ENCODE measurements at regions not wholly inside any gene's neighbourhood (a gene's known extent, or its start where the extent isn't known, plus 50 kb on each side); places are given as distances from the start of the nearest gene placed in this dataset.
"Not testable (repeated sequence)": the region's sequence is repeated elsewhere in the genome, so short reads cannot be mapped to it uniquely, and the experiment has no call there.

- no peak for DNase-seq (ENCODE audit: low spot score)
Measured at GRCh38 chr7:68074242-68074641, 1077.6 kb downstream of the TYW1 start.

DNA sequence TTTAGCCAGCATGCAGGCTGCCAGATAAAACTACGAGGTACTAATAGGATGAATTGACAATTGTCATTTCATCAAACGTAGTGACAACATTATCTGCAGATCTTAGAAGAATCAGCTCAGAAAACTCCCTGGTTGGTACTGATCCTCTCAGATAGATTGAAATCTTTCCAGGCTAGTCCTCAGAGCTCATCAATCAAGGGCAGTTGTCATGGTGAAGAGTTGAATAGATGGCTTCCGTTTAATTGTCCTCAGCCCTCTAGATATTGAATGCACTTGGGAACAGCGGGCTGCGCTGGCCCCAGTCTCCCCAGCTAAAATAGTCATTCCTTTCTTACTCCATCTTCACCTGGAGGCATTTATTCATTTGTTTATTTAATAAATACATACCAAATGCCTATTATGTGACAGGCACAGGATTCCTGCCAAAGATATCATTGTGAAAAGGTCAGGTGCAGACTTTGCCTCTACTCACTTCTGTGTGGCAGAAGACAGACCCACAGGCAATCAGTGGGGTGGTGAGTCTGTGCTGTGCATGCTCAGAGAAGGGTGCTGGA lies 1081.6 kb downstream of the TYW1 start:
- no peak for DNase-seq (ENCODE audit: low spot score)

DNA sequence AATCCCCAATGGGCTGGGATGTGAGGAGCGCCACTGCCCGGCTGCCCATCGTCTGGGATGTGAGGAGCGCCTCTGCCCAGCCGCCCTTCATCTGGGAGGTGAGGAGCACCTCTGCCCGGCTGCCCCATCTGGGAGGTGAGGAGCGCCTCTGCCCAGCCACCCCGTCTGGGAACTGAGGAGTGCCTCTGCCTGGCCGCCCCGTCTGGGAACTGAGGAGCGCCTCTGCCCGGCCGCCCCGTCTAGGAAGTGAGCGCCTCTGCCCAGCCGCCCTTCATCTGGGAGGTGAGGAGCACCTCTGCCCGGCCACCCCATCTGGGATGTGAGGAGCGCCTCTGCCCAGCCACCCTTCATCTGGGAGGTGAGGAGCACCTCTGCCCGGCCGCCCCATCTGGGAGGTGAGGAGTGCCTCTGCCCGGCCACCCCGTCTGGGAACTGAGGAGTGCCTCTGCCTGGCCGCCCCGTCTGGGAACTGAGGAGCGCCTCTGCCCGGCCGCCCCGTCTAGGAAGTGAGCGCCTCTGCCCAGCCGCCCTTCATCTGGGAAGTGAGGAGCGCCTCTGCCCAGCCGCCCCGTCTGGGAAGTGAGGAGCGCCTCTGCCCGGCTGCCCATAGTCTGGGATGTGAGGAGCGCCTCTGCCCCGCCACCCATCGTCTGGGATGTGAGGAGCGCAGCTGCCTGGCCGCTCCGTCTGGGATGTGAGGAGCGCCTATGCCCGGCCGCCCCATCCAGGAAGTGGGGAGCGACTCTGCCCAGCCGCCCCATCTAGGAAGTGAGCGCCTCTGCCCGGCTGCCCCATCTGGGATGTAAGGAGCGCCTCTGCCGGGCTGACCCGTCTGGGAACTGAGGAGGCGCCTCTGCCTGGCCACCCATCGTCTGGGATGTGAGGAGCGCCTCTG lies 1085.7 kb downstream of the TYW1 start:
- not testable (repeated sequence) for DNase-seq (ENCODE audit: low spot score)

- not testable (repeated sequence) for DNase-seq (ENCODE audit: low spot score)
Measured at GRCh38 chr7:68082961-68083657, 1086.5 kb downstream of the TYW1 start.

GRCh38 chr7:68087401-68087800 lies 1090.8 kb downstream of the TYW1 start:
- DNase-seq (ENCODE audit: low spot score) = no peak

GRCh38 chr7:68088879-68089278 lies 1092.2 kb downstream of the TYW1 start:
- no peak for DNase-seq (ENCODE audit: low spot score)

- not testable (repeated sequence) for DNase-seq (ENCODE audit: low spot score)
Measured at GRCh38 chr7:68090256-68090655, 1093.6 kb downstream of the TYW1 start.

GRCh38 chr7:68103319-68103718 lies 1106.7 kb downstream of the TYW1 start:
- no peak for DNase-seq (ENCODE audit: low spot score)

GRCh38 chr7:68107261-68107660 lies 1110.6 kb downstream of the TYW1 start:
- no peak for DNase-seq (ENCODE audit: low spot score)

DNA sequence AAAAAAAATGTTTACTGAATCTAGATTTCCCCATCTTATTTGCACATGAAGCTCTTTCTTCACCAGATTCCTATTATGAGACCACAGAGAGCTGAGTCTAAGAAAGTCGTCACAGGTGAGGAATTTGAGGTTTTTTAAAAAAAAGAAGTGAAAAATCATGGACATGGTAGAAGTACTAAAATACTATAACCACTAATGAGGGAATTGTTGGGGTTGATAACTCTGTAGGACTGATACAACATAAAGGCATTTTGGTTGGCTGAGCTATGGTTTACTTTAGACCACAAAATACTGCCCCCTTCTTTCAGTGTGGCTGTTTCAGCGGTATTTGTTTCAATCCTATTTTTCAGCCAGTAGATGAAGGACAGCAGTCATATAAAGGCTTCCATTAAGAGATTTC lies 1111.3 kb downstream of the TYW1 start:
- DNase-seq (ENCODE audit: low spot score) = no peak

GRCh38 chr7:68109299-68109698 lies 1112.7 kb downstream of the TYW1 start:
- no peak for DNase-seq (ENCODE audit: low spot score)

DNA sequence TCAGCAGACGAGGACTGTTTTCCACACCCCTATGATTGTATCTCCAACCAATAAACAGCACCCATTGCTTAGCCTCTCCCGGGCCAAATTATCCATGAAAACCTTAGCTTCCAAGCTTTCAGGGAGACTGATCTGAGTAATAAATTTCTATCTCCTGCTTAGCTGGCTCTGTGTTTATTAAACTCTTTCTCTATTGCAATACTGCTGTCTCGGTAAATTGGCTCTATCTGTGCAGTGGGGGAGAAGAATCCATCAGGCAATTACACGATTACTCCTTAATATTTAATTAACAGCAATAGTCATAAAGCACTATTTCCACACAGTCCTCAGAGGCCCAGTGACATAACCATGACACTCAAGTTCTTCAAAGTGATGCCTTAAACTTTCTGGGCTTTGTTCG lies 1122.8 kb downstream of the TYW1 start:
- no peak for DNase-seq (ENCODE audit: low spot score)

DNA sequence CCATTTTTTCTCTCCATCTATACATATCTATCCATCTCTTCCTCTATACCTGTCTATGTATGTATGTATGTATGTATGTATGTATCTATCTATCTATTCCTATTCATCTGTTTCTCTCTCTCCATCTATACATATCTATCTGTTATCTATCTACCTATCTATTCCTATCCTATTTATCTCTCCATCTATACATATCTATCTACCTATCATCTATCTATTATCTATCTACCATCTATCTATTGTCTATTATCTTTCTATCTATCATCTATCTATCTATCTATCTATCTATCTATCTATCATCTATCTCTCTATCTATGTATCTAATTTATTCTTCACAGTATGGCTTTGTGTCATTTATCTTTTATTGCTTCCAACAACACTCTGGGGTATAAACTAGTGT lies 1124.4 kb downstream of the TYW1 start:
- DNase-seq (ENCODE audit: low spot score) = no peak

- DNase-seq (ENCODE audit: low spot score) = no peak
Measured at GRCh38 chr7:68121655-68122054, 1125.0 kb downstream of the TYW1 start.

DNA sequence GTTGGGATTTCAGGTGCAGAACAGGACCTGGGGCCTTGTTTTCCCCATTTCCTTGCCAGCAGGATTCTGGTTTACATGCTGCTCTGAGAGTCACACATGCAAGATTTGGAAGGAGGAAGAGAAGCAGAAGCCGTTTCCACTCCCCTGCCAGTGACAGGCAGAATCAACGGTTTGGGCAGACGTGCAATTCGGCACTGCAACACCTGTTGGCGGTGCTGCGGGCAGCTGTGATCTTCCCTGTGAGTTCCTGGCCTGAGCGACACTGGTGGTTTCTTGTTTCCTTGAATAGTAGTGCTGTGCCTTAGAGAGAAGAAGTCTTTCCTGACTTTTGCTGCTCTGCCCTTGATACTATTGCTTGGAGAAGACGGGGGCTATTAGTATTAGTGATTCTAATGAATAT lies 1126.2 kb downstream of the TYW1 start:
- DNase-seq (ENCODE audit: low spot score) = no peak

GRCh38 chr7:68125168-68125567 lies 1128.5 kb downstream of the TYW1 start:
- no peak for DNase-seq (ENCODE audit: low spot score)

DNA sequence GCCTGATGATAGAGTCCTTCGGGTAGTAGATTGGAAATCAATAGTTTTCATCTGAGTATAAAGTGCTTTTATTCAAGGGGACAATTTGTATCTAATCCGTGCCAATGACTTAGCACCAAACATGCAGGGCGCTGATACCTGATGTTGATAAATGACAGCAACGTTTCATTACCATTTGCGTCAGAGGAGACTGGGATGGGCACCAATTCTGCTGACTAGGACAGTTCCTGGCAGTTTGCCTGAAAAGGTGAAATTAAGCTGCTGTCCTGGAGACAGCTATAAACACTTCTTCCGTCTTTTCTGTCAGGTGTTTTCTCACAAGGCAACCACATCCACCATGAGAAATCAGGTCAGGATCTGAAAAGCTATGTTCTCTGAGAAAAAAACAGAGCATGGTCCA lies 1136.4 kb downstream of the TYW1 start:
- DNase-seq (ENCODE audit: low spot score) = no peak

DNA sequence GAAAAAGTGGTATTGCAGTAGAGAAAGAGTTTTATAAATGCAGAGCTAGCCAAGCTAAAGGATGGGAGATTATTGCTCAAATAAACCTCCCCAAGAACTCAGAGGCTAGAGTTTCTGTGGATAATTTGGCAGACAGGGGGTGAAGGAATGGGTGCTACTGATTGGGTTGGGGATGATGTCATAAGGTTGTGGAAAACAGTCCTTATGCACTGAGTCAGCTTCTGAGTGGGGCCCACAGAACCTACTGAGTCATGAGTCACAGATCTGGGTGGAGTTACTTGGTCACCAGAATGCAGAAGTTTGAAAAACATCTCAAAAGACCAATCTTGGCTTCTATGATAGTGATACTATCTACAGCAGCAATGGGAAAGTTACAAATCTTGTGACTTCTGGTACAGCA lies 1146.7 kb downstream of the TYW1 start:
- DNase-seq (ENCODE audit: low spot score) = no peak

GRCh38 chr7:68146983-68147382 lies 1150.3 kb downstream of the TYW1 start:
- DNase-seq (ENCODE audit: low spot score) = no peak

DNA sequence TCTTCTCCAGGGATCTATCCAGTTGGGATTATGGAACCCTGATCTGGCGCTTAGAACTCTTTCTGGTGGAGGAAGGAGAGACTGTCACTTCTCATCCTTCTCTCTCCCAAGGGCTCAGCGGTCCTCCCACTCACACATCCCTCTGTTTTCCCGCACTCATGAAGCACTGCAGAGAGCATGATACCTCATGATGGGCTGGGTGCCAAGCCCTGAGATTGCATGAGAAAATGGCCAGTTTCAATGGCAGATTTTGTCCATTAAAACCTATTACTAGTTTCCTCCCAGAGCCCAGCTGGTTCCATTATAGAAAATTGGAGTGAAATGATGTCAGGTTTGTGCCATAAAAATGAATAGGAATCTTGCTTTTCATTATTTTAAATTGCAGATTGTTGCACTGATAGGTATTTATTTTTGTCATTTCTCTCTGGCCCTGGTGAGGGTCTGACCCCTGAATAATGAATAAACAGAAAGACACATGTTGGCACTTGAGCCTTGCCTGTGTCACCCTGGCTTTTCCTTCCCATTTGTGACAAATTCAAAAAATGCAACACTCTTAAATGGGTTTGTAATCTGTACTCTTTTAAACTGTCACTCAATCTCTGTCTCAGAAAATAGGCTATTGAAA lies 1151.1 kb downstream of the TYW1 start:
- DNase-seq (ENCODE audit: low spot score) = no peak

DNA sequence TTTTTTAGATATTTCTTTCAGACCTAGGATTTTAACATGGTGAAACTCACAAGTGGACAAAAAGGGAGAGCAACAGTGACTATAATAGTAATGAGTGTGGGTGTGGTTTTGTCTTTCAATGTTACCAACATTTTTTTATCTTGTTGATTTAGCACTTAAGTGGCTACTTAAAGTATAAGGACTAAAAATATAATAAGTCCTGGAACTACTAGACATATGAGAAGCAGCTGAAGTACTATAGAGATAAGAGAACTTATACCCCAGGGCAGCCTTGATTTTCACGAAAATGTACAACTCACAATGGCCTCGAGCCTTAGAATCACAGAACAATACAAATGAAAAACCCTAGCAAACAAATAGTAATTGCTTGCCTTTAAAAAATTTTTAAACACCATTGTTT lies 1151.8 kb downstream of the TYW1 start:
- no peak for DNase-seq (ENCODE audit: low spot score)

GRCh38 chr7:68152205-68152604 lies 1155.6 kb downstream of the TYW1 start:
- no peak for DNase-seq (ENCODE audit: low spot score)
